HepG2 (cell line): ENCODE measurements at regions not wholly inside any gene's neighbourhood (a gene's known extent, or its start where the extent isn't known, plus 50 kb on each side); places are given as distances from the start of the nearest gene placed in this dataset.
A peak's percentile ranks its signal among the peaks of the same experiment; 100 is the strongest.

ENCODE experiments used
- ATAC-seq: fragments of 200-7000 bp; cut with Tn5 transposase; 3 replicates; pipeline ENCODE4 v1.9.1; 2020; ENCODE audit warnings: mild to moderate bottlenecking, moderate library complexity
- BruUV-seq: library from RNA; stranded (reverse); fragments of 400-500 nt; replicated peaks from 2 replicates; lab custom pipeline; 2021; lab: Mats Ljungman, UMichigan
- CTCF ChIA-PET: fragments of 300-600 bp; formaldehyde crosslinking; extraction: SDS; loops from one replicate; lab custom pipeline; 2021; ENCODE audit warnings: low total read pairs, inconsistent platforms, low intra/inter-chr PET ratio; lab: Yijun Ruan, JAX
- POLR2A ChIA-PET: fragments of 350-600 bp; sonication (Branson Sonifier 250); formaldehyde crosslinking; loops from one replicate; lab custom pipeline; 2020; ENCODE audit warnings: antibody characterized with exemption, inconsistent platforms; lab: Yijun Ruan, JAX
- DNase-seq: peaks from one replicate; pipeline ENCODE4 v3.0.0-alpha.2; 2015; ENCODE audit warnings: low spot score
- FAIRE-seq: peaks from 3 replicates; lab custom pipeline; 2011; peaks lifted over from hg19 to GRCh38; lab: Jason Lieb, UNC
- H2AFZ ChIP-seq: one replicate; pipeline ENCODE4 v1.6.1; 2011; ENCODE audit warnings: low read length, inconsistent platforms
- H3K27ac ChIP-seq: fragments of 300-600 bp; 3 replicates; pipeline ENCODE4 v1.8.0; 2011; ENCODE audit warnings: mixed run types, mild to moderate bottlenecking, mixed read lengths, low read length, inconsistent platforms; ENCODE audit not compliant: insufficient read depth; ENCODE audit errors: extremely low read length
- H3K27me3 ChIP-seq, 2 experiments: fragments of 200-600 bp in 1 of 2; 2 replicates in 1 of 2; 3 replicates in 1 of 2; pipeline versions ENCODE4 v1.6.0 to v1.8.0; 2011; ENCODE audit warnings: low read length in 2 of 2, mild to moderate bottlenecking in 2 of 2, moderate library complexity in 2 of 2, inconsistent platforms in 1 of 2; ENCODE audit not compliant: insufficient read depth in 2 of 2, control insufficient read depth in 1 of 2
- H3K36me3 ChIP-seq, 2 experiments: fragments of 200-600 bp in 1 of 2; replicated peaks in 1 of 2; 2 replicates in 1 of 2; 3 replicates in 1 of 2; pipeline versions ENCODE4 v1.5.1 to v1.8.0; 2011; ENCODE audit warnings: low read length in 2 of 2, inconsistent platforms in 1 of 2; ENCODE audit not compliant: insufficient read depth in 2 of 2, control insufficient read depth in 1 of 2
- H3K4me1 ChIP-seq: 2 replicates; pipeline ENCODE4 v1.5.1; 2012; ENCODE audit warnings: low read length, inconsistent platforms; ENCODE audit not compliant: insufficient read depth
- H3K4me2 ChIP-seq: 2 replicates; pipeline ENCODE4 v1.6.0; 2011; ENCODE audit warnings: low read depth, low read length, inconsistent platforms
- H3K4me3 ChIP-seq, 3 experiments: fragments of 200-600 bp in 1 of 3; sonication (generic), shearing (Covaris generic) in 1 of 3; replicated peaks in 1 of 3; 2 replicates each; pipeline ENCODE4 v1.5.1; 2011 to 2016; ENCODE audit warnings: low read length in 3 of 3, inconsistent platforms in 2 of 3, low read depth in 2 of 3, mild to moderate bottlenecking in 2 of 3, control low read depth in 1 of 3, mixed read lengths in 1 of 3; ENCODE audit not compliant: insufficient read depth in 1 of 3
- H3K79me2 ChIP-seq: one replicate; pipeline ENCODE4 v1.6.1; 2011; ENCODE audit warnings: low read length, inconsistent platforms; ENCODE audit not compliant: insufficient read depth
- H3K9ac ChIP-seq: 2 replicates; pipeline ENCODE4 v1.6.0; 2011; ENCODE audit warnings: mild to moderate bottlenecking, low read depth, low read length, inconsistent platforms; ENCODE audit not compliant: insufficient read depth
- H3K9me3 ChIP-seq: 2 replicates; pipeline ENCODE4 v1.5.1; 2012; ENCODE audit warnings: mild to moderate bottlenecking, low read length
- H4K20me1 ChIP-seq: 2 replicates; pipeline ENCODE4 v1.6.0; 2011; ENCODE audit warnings: inconsistent platforms, mild to moderate bottlenecking, low read length, moderate library complexity; ENCODE audit not compliant: insufficient read depth
- ASH2L ChIP-seq: fragments of 300-600, 200-600 bp; sonication (generic); IDR thresholded peaks from 2 replicates; pipeline ENCODE4 v1.7.0; 2017; ENCODE audit warnings: low read depth, mild to moderate bottlenecking, moderate library complexity, mixed read lengths, low read length; ENCODE audit not compliant: insufficient read length
- MIXL1 ChIP-seq: IDR thresholded peaks from 2 replicates; pipeline ENCODE4 v1.6.1; 2016
- PRPF4 ChIP-seq: fragments of 200-400 bp; formaldehyde crosslinking; IDR thresholded peaks from 2 replicates; pipeline ENCODE4 v1.6.1; 2016; ENCODE audit warnings: low read length, low read depth; ENCODE audit not compliant: poor library complexity, severe bottlenecking
- SRSF1 ChIP-seq: fragments of 200-400 bp; formaldehyde crosslinking; optimal IDR thresholded peaks from 2 replicates; pipeline ENCODE3; 2017; ENCODE audit warnings: mild to moderate bottlenecking, low read depth, low read length, moderate library complexity
- TEAD2 ChIP-seq: sonication (generic); formaldehyde crosslinking; IDR thresholded peaks from 2 replicates; pipeline ENCODE4 v1.9.0; 2021; ENCODE audit warnings: missing genetic modification reagents
- ZEB1 ChIP-seq: IDR thresholded peaks from 2 replicates; pipeline ENCODE4 v1.6.1; 2012; ENCODE audit warnings: mild to moderate bottlenecking, low read depth, inconsistent platforms; ENCODE audit not compliant: insufficient replicate concordance
- ZNF292 ChIP-seq: sonication (generic); formaldehyde crosslinking; IDR thresholded peaks from 2 replicates; pipeline ENCODE4 v1.8.1; 2022; ENCODE audit warnings: mild to moderate bottlenecking, low read depth, missing genetic modification reagents, borderline replicate concordance
- WGBS: methylation state at CpG from one replicate; pipeline ENCODE4 v1.1.6; 2017; ENCODE audit warnings: low lambda C conversion rate; 5-methylcytosine and 5-hydroxymethylcytosine counted together
- in situ Hi-C: cut with HindIII; loops from 2 replicates; pipeline ENCODE4 v1.10.0; 2017; ENCODE audit warnings: low pct_unique_long_range_greater_than_20kb; ENCODE audit not compliant: extremely low pct_ligation_motif_present
- intact Hi-C: fragments of 100-400 bp; cut with micrococcal nuclease; formaldehyde crosslinking; loops from one replicate; pipeline ENCODE4 v1.10.0; 2022; ENCODE audit not compliant: unreplicated experiment
- TF ChIP-seq, protein P1 (sequence below): sonication (generic); formaldehyde crosslinking; IDR thresholded peaks from 2 replicates; pipeline ENCODE4 v1.5.0; 2020; ENCODE audit warnings: mild to moderate bottlenecking, missing genetic modification reagents
- TF ChIP-seq, protein P2 (sequence below): sonication (generic); formaldehyde crosslinking; IDR thresholded peaks from 2 replicates; pipeline ENCODE4 v1.4.0; 2020; ENCODE audit warnings: missing genetic modification reagents
- TF ChIP-seq, protein P3 (sequence below): sonication (generic); formaldehyde crosslinking; IDR thresholded peaks from 2 replicates; pipeline ENCODE4 v1.4.0; 2020; ENCODE audit warnings: mild to moderate bottlenecking, missing genetic modification reagents
- TF ChIP-seq, protein P4 (sequence below): sonication (generic); formaldehyde crosslinking; IDR thresholded peaks from 2 replicates; pipeline ENCODE4 v1.4.0; 2020; ENCODE audit warnings: missing genetic modification reagents
- TF ChIP-seq, protein P5 (sequence below): sonication (generic); formaldehyde crosslinking; IDR thresholded peaks from 2 replicates; pipeline ENCODE4 v1.4.0; 2020; ENCODE audit warnings: missing genetic modification reagents

DNA sequence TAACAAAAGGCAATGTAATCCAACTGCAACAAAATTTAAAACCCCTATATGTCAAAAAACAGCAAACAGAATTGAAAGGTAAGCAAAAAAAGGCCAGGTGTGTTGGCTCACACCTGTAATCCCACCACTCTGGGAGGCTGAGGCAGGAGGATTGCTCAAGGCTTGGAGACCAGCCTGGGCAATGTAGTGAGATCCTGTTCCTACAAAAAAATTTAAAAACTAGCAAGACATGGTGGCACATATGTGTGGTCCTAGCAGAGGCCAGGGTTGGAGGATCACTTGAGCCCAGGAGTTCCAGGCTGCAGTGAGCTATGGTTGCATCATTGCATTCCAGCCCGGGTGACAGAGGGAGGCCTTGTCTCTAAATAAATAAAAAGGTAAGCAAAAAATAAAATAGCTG, 212.1 kb upstream of the KLF14 start (continued):
- TF ChIP-seq, protein P1, sequence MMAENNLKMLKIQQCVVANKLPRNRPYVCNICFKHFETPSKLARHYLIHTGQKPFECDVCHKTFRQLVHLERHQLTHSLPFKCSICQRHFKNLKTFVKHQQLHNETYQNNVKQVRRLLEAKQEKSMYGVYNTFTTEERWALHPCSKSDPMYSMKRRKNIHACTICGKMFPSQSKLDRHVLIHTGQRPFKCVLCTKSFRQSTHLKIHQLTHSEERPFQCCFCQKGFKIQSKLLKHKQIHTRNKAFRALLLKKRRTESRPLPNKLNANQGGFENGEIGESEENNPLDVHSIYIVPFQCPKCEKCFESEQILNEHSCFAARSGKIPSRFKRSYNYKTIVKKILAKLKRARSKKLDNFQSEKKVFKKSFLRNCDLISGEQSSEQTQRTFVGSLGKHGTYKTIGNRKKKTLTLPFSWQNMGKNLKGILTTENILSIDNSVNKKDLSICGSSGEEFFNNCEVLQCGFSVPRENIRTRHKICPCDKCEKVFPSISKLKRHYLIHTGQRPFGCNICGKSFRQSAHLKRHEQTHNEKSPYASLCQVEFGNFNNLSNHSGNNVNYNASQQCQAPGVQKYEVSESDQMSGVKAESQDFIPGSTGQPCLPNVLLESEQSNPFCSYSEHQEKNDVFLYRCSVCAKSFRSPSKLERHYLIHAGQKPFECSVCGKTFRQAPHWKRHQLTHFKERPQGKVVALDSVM (CRISPR knock-in tag), result peak; percentile 96

DNA sequence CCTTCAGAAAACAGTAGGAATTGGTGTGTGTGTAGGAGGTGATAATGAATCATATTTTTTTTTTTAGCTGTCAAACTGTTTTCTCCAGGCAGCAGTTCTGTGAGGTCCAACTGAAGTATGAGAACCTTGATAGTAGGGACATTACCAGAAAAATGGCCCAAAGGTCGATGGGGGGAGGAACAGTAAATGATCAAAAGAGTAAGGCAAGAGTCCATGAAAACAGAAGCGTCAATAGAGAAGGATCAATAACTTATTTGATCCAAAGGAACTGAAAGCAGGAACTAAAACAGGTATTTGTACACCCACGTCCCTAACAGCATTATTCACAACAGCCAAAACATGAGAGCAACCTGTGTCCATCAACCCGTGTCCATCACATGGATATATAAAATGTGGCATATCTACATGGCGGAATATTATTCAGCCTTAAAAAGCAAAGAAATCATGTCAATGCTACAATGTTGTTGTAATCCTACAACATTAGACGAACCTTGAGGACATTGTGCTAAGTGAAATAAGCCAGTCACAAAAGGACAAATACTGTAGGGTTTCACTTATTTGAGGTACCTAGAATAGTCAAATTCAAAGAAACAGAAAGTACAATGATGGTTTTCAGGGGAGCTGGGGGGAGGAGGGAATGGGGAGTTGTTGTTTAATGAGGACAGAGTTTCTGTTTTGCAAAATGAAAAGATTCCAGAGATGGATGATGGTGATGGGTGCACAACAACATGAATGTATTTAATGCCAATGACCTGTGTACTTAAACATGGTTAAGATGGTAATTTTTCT, 214.0 kb upstream of the KLF14 start:
- CTCF ChIA-PET, result no interaction called here
- intact Hi-C loops (no loop called here), in situ Hi-C loops (no loop called here)
- BruUV-seq, result no TSS peak
- peaks cover 14% of the 10 kb centered on the region for H3K79me2 ChIP-seq
- ATAC-seq (peak; percentile 77), DNase-seq (peak; percentile 46), FAIRE-seq (peak; percentile 23)
- H2AFZ ChIP-seq, result no peak overlapping the region
- no peak overlapping the region for H3K4me3 ChIP-seq
- H3K9me3 ChIP-seq, result no peaks in the 10 kb centered on the region
- peaks cover 6 to 19% of the 10 kb centered on the region in 2 experiments; a peak in 4 of 5 replicates for H3K36me3 ChIP-seq
- POLR2A ChIA-PET, result no interaction called here
- H4K20me1 ChIP-seq, result no peaks in the 10 kb centered on the region; the same call in 1 of the 2 replicates
- peaks cover 45% of the 10 kb centered on the region for H3K4me1 ChIP-seq
- no peak overlapping the region for H3K9ac ChIP-seq
- 55% methylated on average over 6 of the region's 6 CpGs for WGBS
- peak overlapping the region; percentile 41; the same call in 1 of the 2 replicates for H3K4me2 ChIP-seq
- H3K27ac ChIP-seq, result peak overlapping the region; percentile 44
- no peaks in the 10 kb centered on the region for H3K27me3 ChIP-seq
- TF ChIP-seq, protein P2, sequence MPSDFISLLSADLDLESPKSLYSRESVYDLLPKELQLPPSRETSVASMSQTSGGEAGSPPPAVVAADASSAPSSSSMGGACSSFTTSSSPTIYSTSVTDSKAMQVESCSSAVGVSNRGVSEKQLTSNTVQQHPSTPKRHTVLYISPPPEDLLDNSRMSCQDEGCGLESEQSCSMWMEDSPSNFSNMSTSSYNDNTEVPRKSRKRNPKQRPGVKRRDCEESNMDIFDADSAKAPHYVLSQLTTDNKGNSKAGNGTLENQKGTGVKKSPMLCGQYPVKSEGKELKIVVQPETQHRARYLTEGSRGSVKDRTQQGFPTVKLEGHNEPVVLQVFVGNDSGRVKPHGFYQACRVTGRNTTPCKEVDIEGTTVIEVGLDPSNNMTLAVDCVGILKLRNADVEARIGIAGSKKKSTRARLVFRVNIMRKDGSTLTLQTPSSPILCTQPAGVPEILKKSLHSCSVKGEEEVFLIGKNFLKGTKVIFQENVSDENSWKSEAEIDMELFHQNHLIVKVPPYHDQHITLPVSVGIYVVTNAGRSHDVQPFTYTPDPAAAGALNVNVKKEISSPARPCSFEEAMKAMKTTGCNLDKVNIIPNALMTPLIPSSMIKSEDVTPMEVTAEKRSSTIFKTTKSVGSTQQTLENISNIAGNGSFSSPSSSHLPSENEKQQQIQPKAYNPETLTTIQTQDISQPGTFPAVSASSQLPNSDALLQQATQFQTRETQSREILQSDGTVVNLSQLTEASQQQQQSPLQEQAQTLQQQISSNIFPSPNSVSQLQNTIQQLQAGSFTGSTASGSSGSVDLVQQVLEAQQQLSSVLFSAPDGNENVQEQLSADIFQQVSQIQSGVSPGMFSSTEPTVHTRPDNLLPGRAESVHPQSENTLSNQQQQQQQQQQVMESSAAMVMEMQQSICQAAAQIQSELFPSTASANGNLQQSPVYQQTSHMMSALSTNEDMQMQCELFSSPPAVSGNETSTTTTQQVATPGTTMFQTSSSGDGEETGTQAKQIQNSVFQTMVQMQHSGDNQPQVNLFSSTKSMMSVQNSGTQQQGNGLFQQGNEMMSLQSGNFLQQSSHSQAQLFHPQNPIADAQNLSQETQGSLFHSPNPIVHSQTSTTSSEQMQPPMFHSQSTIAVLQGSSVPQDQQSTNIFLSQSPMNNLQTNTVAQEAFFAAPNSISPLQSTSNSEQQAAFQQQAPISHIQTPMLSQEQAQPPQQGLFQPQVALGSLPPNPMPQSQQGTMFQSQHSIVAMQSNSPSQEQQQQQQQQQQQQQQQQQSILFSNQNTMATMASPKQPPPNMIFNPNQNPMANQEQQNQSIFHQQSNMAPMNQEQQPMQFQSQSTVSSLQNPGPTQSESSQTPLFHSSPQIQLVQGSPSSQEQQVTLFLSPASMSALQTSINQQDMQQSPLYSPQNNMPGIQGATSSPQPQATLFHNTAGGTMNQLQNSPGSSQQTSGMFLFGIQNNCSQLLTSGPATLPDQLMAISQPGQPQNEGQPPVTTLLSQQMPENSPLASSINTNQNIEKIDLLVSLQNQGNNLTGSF (CRISPR knock-in tag), result no peak
- TF ChIP-seq MIXL1 (CRISPR knock-in tag) (peak; percentile 64), PRPF4 (no peak), SRSF1 (no peak), ZNF292 (CRISPR knock-in tag) (peak; percentile 47; the same call in 1 of the 2 replicates), TEAD2 (CRISPR knock-in tag) (no peak), ASH2L (peak; percentile 28), ZEB1 (no peak)
- TF ChIP-seq, protein P3, sequence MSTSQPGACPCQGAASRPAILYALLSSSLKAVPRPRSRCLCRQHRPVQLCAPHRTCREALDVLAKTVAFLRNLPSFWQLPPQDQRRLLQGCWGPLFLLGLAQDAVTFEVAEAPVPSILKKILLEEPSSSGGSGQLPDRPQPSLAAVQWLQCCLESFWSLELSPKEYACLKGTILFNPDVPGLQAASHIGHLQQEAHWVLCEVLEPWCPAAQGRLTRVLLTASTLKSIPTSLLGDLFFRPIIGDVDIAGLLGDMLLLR, result no peak
- TF ChIP-seq, protein P4, sequence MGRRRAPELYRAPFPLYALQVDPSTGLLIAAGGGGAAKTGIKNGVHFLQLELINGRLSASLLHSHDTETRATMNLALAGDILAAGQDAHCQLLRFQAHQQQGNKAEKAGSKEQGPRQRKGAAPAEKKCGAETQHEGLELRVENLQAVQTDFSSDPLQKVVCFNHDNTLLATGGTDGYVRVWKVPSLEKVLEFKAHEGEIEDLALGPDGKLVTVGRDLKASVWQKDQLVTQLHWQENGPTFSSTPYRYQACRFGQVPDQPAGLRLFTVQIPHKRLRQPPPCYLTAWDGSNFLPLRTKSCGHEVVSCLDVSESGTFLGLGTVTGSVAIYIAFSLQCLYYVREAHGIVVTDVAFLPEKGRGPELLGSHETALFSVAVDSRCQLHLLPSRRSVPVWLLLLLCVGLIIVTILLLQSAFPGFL (CRISPR knock-in tag), result no peak
- TF ChIP-seq, protein P5, sequence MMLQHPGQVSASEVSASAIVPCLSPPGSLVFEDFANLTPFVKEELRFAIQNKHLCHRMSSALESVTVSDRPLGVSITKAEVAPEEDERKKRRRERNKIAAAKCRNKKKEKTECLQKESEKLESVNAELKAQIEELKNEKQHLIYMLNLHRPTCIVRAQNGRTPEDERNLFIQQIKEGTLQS (CRISPR knock-in tag), result no peak
